Panc1 (cell line): ENCODE measurements at regions not wholly inside any gene's neighbourhood (a gene's known extent, or its start where the extent isn't known, plus 50 kb on each side); places are given as distances from the start of the nearest gene placed in this dataset.

Experiments
- ATAC-seq: fragments of 200-7000 bp; cut with Tn5 transposase; 2 replicates; pipeline ENCODE4 v1.9.1; 2020; ENCODE audit warnings: mild to moderate bottlenecking, moderate library complexity
- BruUV-seq: library from RNA; stranded (reverse); fragments of 400-500 nt; replicated peaks from 2 replicates; lab custom pipeline; 2021; lab: Mats Ljungman, UMichigan
- CTCF ChIA-PET: fragments of 300-600 bp; sonication (Branson Sonifier 250); formaldehyde crosslinking; loops from one replicate; lab custom pipeline; 2022; ENCODE audit warnings: antibody characterized with exemption; lab: Charles Lee
- POLR2A ChIA-PET: fragments of 300-600 bp; sonication (Branson Sonifier 250); formaldehyde crosslinking; loops from one replicate; lab custom pipeline; 2022; ENCODE audit warnings: antibody characterized with exemption; lab: Charles Lee
- DNase-seq: peaks from one replicate; pipeline ENCODE4 v3.0.0-alpha.2; 2010; ENCODE audit warnings: low read depth, low spot score
- H3K27ac ChIP-seq: 2 replicates; pipeline ENCODE4 v1.5.1; 2011; ENCODE audit warnings: mild to moderate bottlenecking, low read length, inconsistent platforms
- H3K27me3 ChIP-seq: fragments of 200-500 bp; sonication (Bioruptor generic); 2 replicates; pipeline ENCODE4 v1.6.0; 2014; ENCODE audit warnings: low read length, inconsistent platforms; ENCODE audit not compliant: control insufficient read depth, insufficient read depth
- H3K36me3 ChIP-seq: fragments of 200-500 bp; sonication (Bioruptor generic); 2 replicates; pipeline ENCODE4 v1.5.1; 2014; ENCODE audit warnings: inconsistent platforms, mild to moderate bottlenecking, low read length, moderate library complexity; ENCODE audit not compliant: control insufficient read depth, insufficient read depth
- H3K4me1 ChIP-seq: 2 replicates; pipeline ENCODE4 v1.5.1; 2011; ENCODE audit warnings: inconsistent platforms, mild to moderate bottlenecking, low read length, moderate library complexity; ENCODE audit not compliant: control insufficient read depth, insufficient read depth
- H3K4me3 ChIP-seq, 2 experiments: 2 replicates each; pipeline ENCODE4 v1.5.1; 2011 to 2012; ENCODE audit warnings: low read depth in 2 of 2, low read length in 2 of 2, mild to moderate bottlenecking in 2 of 2, inconsistent platforms in 1 of 2, moderate library complexity in 1 of 2
- H3K9me3 ChIP-seq: fragments of 200-500 bp; sonication (Bioruptor generic); 2 replicates; pipeline ENCODE4 v1.5.1; 2014; ENCODE audit warnings: low read depth, mild to moderate bottlenecking, inconsistent platforms, low read length, moderate library complexity; ENCODE audit not compliant: control insufficient read depth, insufficient read depth
- POLR2AphosphoS5 ChIP-seq: IDR thresholded peaks from 2 replicates; pipeline ENCODE4 v1.6.1; 2012; ENCODE audit warnings: mild to moderate bottlenecking, low read depth, low read length, moderate library complexity
- REST ChIP-seq, 2 experiments: IDR thresholded peaks; 2 replicates each; pipeline ENCODE4 v1.6.1; 2011 to 2012; ENCODE audit warnings: low read depth in 2 of 2, control low read depth in 1 of 2, low read length in 1 of 2, mild to moderate bottlenecking in 1 of 2, moderate library complexity in 1 of 2; ENCODE audit not compliant: insufficient read depth in 1 of 2
- SIN3A ChIP-seq: IDR thresholded peaks from 2 replicates; pipeline ENCODE4 v1.6.1; 2012; ENCODE audit warnings: low read depth, mild to moderate bottlenecking, low read length, moderate library complexity, borderline replicate concordance; ENCODE audit not compliant: insufficient read depth
- TCF7L2 ChIP-seq: IDR thresholded peaks from 2 replicates; pipeline ENCODE4 v1.6.1; 2011; ENCODE audit warnings: mild to moderate bottlenecking, low read depth, low read length, inconsistent platforms
- in situ Hi-C: cut with HindIII; loops from 2 replicates; pipeline ENCODE4 v1.10.0; 2016; ENCODE audit warnings: low sequenced_read_pairs, low pct_unique_long_range_greater_than_20kb
- intact Hi-C: fragments of 100-400 bp; cut with micrococcal nuclease; formaldehyde crosslinking; loops from one replicate; pipeline ENCODE4 v1.10.0; 2022; ENCODE audit not compliant: unreplicated experiment
- TF ChIP-seq, protein P1 (sequence below): fragments of 450-650 bp; IDR thresholded peaks from 2 replicates; pipeline ENCODE4 v1.5.1; 2017; ENCODE audit warnings: mild to moderate bottlenecking

GRCh38 chr5:110932755-110933488, 138.6 kb upstream of the TSLP start:
- H3K9me3 ChIP-seq: no peaks in the 10 kb centered on the region
- CTCF ChIA-PET: no interaction called here
- in situ Hi-C loops: no loop called here
- POLR2A ChIA-PET: no interaction called here
- H3K4me3 ChIP-seq: no peak overlapping the region
- no peaks in the 10 kb centered on the region for H3K27me3 ChIP-seq
- H3K4me1 ChIP-seq: no peaks in the 10 kb centered on the region
- no peaks in the 10 kb centered on the region for H3K36me3 ChIP-seq
- no peak for ATAC-seq
- no peak for DNase-seq
- H3K27ac ChIP-seq: no peak overlapping the region
- TF ChIP-seq REST (IDR thresholded peaks at IDR 0.05; ENCODE audit: insufficient read depth in 1 of 2, low read depth in 2 of 2, low read length in 1 of 2) (no peak), POLR2AphosphoS5 (no peak), TCF7L2 (no peak), SIN3A (no peak)
- TF ChIP-seq, protein P1, sequence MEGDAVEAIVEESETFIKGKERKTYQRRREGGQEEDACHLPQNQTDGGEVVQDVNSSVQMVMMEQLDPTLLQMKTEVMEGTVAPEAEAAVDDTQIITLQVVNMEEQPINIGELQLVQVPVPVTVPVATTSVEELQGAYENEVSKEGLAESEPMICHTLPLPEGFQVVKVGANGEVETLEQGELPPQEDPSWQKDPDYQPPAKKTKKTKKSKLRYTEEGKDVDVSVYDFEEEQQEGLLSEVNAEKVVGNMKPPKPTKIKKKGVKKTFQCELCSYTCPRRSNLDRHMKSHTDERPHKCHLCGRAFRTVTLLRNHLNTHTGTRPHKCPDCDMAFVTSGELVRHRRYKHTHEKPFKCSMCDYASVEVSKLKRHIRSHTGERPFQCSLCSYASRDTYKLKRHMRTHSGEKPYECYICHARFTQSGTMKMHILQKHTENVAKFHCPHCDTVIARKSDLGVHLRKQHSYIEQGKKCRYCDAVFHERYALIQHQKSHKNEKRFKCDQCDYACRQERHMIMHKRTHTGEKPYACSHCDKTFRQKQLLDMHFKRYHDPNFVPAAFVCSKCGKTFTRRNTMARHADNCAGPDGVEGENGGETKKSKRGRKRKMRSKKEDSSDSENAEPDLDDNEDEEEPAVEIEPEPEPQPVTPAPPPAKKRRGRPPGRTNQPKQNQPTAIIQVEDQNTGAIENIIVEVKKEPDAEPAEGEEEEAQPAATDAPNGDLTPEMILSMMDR: no peak
- intact Hi-C loops: no loop called here
- no TSS peak for BruUV-seq

GRCh38 chr5:110940136-110940535, 131.4 kb upstream of the TSLP start:
- no peak for TF ChIP-seq REST (IDR thresholded peaks at IDR 0.05; ENCODE audit: insufficient read depth in 1 of 2, low read depth in 2 of 2, low read length in 1 of 2)
- no peak for TF ChIP-seq SIN3A
- no peak for TF ChIP-seq POLR2AphosphoS5
- TF ChIP-seq, protein P1: no peak
- no peak for TF ChIP-seq TCF7L2
- ChIA-PET CTCF (no interaction called here), POLR2A (no interaction called here)
- H3K9me3 ChIP-seq: no peaks in the 10 kb centered on the region
- no peaks in the 10 kb centered on the region for H3K4me1 ChIP-seq
- intact Hi-C loops (no loop called here), in situ Hi-C loops (no loop called here)
- H3K36me3 ChIP-seq: no peaks in the 10 kb centered on the region
- no peaks in the 10 kb centered on the region for H3K27me3 ChIP-seq
- ATAC-seq (no peak), DNase-seq (no peak)
- BruUV-seq: no TSS peak
- no peak overlapping the region for H3K27ac ChIP-seq
- no peak overlapping the region for H3K4me3 ChIP-seq
